ENCODE measurements at regions not wholly inside any gene's neighbourhood (a gene's known extent, or its start where the extent isn't known, plus 50 kb on each side); places are given as distances from the start of the nearest gene placed in this dataset.

DNA sequence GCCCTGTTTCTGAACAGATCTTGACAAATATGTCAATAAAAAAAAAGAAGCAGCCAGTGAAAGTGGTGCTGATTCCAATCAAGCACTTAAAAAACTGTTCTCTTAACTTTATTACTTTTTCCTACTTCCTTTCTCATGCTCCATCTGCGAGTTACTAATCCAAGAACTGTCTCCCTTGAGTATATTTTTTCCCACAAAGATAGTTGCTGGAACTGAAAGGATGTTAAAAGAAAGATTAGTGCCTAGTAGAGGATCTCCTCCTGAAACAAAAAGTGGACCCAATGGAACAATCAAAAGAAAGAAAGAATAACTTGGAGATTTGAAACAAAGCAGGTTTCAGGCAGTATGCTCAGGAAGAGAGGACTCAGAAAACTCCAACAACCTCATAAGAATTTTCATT, 1034.8 kb downstream of the PCDH17 start:
- TF ChIP-seq, protein P1, sequence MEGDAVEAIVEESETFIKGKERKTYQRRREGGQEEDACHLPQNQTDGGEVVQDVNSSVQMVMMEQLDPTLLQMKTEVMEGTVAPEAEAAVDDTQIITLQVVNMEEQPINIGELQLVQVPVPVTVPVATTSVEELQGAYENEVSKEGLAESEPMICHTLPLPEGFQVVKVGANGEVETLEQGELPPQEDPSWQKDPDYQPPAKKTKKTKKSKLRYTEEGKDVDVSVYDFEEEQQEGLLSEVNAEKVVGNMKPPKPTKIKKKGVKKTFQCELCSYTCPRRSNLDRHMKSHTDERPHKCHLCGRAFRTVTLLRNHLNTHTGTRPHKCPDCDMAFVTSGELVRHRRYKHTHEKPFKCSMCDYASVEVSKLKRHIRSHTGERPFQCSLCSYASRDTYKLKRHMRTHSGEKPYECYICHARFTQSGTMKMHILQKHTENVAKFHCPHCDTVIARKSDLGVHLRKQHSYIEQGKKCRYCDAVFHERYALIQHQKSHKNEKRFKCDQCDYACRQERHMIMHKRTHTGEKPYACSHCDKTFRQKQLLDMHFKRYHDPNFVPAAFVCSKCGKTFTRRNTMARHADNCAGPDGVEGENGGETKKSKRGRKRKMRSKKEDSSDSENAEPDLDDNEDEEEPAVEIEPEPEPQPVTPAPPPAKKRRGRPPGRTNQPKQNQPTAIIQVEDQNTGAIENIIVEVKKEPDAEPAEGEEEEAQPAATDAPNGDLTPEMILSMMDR (IDR thresholded peaks at IDR 0.05): no peak
- TF ChIP-seq POLR2A (IDR thresholded peaks at IDR 0.05) (no peak), POLR2AphosphoS5 (IDR thresholded peaks at IDR 0.05) (no peak), EP300 (IDR thresholded peaks at IDR 0.05) (no peak)

Data from upper lobe of left lung (tissue), 4 donors.